AG04450 (cell line): ENCODE measurements at regions not wholly inside any gene's neighbourhood (a gene's known extent, or its start where the extent isn't known, plus 50 kb on each side); places are given as distances from the start of the nearest gene placed in this dataset.

Source experiments
- CTCF ChIA-PET: fragments of 300-600, 350-600 bp; formaldehyde crosslinking; extraction: SDS; loops from one replicate; lab custom pipeline; 2022; ENCODE audit warnings: antibody characterized with exemption, inconsistent platforms; lab: Charles Lee
- POLR2A ChIA-PET: fragments of 350-600 bp; formaldehyde crosslinking; extraction: SDS; loops from one replicate; lab custom pipeline; 2021; ENCODE audit warnings: antibody characterized with exemption, inconsistent platforms; lab: Yijun Ruan, JAX
- DNase-seq: peaks from one replicate; pipeline ENCODE4 v3.0.0-alpha.2; 2011; ENCODE audit warnings: low read depth, low spot score
- H3K27ac ChIP-seq: one replicate; pipeline ENCODE4 v1.5.1; 2012; ENCODE audit warnings: low read depth, low read length, control low read depth
- H3K27me3 ChIP-seq: one replicate; pipeline ENCODE4 v1.6.0; 2012; ENCODE audit warnings: low read length; ENCODE audit not compliant: control insufficient read depth, insufficient read depth
- H3K4me3 ChIP-seq: 2 replicates; pipeline ENCODE4 v1.5.1; 2011; ENCODE audit warnings: mild to moderate bottlenecking, low read depth, low read length, control low read depth
- H3K9me3 ChIP-seq: 2 replicates; pipeline ENCODE4 v1.5.1; 2012; ENCODE audit warnings: low read length; ENCODE audit not compliant: control insufficient read depth, insufficient read depth
- TF ChIP-seq, protein P1 (sequence below): IDR thresholded peaks from 2 replicates; pipeline ENCODE4 v1.5.1; 2011; ENCODE audit warnings: low read depth, low read length, control low read depth, inconsistent platforms

DNA sequence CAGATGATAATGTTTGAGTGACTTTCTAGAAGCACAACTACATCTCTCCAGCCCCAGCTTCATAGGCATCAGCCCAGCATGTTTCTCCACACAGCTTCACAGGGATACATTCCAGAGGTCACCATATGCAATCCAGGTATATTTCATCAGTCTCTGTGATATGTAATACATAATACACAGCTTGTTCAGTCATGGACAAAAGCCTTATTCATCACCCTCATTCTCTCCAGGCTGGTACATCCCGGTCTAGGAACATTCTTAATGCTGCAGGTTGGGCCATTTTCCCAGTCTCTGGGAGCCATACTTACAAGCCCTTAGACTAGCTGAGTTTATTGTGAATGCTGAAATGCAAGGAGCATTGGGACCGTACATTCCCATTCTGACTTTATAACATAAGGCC lies 169.4 kb downstream of the TMEM200A start:
- Histone ChIP-seq H3K27me3 (no peaks in the 10 kb centered on the region), H3K27ac (no peak overlapping the region), H3K4me3 (no peak overlapping the region), H3K9me3 (peaks cover 5% of the 10 kb centered on the region; the same call in 1 of the 2 replicates)
- ChIA-PET CTCF (no interaction called here), POLR2A (no interaction called here)
- TF ChIP-seq, protein P1, sequence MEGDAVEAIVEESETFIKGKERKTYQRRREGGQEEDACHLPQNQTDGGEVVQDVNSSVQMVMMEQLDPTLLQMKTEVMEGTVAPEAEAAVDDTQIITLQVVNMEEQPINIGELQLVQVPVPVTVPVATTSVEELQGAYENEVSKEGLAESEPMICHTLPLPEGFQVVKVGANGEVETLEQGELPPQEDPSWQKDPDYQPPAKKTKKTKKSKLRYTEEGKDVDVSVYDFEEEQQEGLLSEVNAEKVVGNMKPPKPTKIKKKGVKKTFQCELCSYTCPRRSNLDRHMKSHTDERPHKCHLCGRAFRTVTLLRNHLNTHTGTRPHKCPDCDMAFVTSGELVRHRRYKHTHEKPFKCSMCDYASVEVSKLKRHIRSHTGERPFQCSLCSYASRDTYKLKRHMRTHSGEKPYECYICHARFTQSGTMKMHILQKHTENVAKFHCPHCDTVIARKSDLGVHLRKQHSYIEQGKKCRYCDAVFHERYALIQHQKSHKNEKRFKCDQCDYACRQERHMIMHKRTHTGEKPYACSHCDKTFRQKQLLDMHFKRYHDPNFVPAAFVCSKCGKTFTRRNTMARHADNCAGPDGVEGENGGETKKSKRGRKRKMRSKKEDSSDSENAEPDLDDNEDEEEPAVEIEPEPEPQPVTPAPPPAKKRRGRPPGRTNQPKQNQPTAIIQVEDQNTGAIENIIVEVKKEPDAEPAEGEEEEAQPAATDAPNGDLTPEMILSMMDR, result no peak
- no peak for DNase-seq

DNA sequence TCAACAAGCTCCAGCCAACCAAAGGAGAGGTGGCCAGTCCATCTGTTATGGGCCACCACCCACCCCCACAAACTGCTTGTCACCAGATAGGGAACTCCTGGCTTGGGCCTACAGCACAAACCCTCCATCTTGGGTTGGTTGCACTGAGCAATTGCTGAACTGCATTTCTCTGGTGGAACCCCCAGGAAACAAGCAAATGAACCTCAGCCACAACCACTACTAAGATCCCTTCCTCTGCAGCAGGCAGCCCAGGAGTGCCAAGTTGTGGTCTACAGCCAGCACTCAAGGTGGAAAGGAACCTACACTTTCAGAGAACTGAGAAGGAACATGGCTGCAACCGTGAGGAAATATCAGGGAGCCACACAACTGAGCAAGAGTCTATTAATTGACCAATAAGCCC lies 171.6 kb downstream of the TMEM200A start:
- Histone ChIP-seq H3K9me3 (peaks cover 5% of the 10 kb centered on the region; the same call in 1 of the 2 replicates), H3K27ac (no peak overlapping the region), H3K27me3 (no peaks in the 10 kb centered on the region), H3K4me3 (no peak overlapping the region)
- ChIA-PET POLR2A (no interaction called here), CTCF (no interaction called here)
- TF ChIP-seq, protein P1, result no peak
- DNase-seq, result no peak

DNA sequence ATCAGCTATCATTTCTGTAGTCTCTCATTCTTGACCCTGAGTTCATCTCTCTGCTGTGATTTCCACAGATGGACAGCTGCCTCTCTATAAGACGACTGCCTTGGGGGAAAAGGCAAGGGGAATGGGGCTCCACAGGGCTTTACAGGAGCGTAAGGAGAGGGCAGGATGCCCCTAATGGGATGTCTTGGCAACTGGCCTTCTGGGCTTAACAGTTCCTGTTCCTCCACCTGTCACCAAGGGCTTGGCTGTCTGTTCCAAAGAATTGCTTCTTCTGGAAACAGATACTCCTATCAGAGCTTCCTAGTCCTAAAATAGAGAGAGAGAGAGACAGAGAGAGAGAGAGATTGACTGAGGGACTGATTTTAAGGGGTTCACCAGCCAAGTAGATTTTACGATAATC lies 181.9 kb downstream of the TMEM200A start:
- no peaks in the 10 kb centered on the region for H3K27me3 ChIP-seq
- ChIA-PET POLR2A (no interaction called here), CTCF (interaction anchor here (0.6 kb wide), 1 partner anchor 150 kb away, joined by 3 read pairs; no protein-coding TSS in a partner anchor)
- H3K9me3 ChIP-seq, result no peaks in the 10 kb centered on the region
- no peak overlapping the region for H3K4me3 ChIP-seq
- TF ChIP-seq, protein P1, result no peak
- no peak for DNase-seq
- no peak overlapping the region for H3K27ac ChIP-seq

DNA sequence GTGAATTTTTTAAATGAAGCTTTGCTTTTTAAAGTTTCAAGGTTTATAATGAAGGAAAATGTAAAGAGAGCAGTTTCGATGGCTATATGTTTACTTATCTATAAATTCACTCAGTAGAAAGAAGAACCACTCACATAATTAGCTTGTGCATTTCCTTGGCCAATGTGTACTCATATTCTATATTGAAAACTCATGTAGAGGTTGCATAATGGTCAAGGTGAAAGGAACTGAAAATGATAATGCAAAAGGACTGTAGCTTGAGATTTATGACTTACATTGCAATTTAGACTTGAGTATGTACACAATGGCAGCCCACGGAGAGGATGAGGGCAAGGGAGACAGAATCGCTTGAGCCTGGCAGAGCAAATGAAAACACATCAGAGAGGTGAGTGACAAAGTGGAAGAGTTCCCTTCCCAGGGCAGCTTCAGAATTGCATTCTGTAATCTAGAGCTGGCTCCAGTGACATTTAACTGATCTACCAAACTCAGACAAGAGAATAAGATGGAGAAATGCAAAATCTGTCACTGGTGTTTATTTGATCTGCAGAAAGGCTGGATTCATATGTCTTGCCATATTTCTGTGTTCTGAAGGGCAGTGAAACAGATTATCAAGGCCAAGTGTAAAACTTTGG lies 191.8 kb downstream of the TMEM200A start:
- POLR2A ChIA-PET, result no interaction called here
- TF ChIP-seq, protein P1, result no peak
- DNase-seq, result no peak
- Histone ChIP-seq H3K9me3 (no peaks in the 10 kb centered on the region), H3K27ac (no peak overlapping the region), H3K27me3 (no peaks in the 10 kb centered on the region), H3K4me3 (no peak overlapping the region)
- CTCF ChIA-PET, result interaction anchor here (1.0 kb wide), 1 partner anchor 192 kb away, joined by 4 read pairs; the partner anchor contains the start of gene TMEM200A

DNA sequence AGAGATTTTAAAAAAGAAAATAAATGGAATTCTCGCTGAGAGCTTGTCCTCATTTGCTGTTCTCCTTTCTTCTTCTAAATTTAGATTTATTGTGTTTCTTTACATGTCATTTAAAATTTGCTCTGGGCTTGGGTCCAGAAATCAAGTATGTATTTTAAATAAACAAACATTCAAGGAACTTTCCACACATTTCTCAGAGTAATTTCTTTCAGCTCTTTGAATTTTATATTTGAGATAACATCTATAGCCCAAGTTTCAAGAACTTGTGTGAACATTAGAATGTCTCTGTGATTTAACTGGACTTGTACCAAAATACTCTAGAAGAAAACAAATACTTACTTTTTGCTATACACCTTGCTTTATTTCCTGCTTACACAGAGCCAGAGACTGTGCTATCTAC lies 192.3 kb downstream of the TMEM200A start:
- Histone ChIP-seq H3K27me3 (no peaks in the 10 kb centered on the region), H3K27ac (no peak overlapping the region), H3K4me3 (no peak overlapping the region), H3K9me3 (no peaks in the 10 kb centered on the region)
- no peak for DNase-seq
- TF ChIP-seq, protein P1, result no peak
- ChIA-PET CTCF (interaction anchor here (1.0 kb wide), 1 partner anchor 193 kb away, joined by 4 read pairs; the partner anchor contains the start of gene TMEM200A), POLR2A (no interaction called here)
